NT2/D1 (cell line): ENCODE measurements at regions not wholly inside any gene's neighbourhood (a gene's known extent, or its start where the extent isn't known, plus 50 kb on each side); places are given as distances from the start of the nearest gene placed in this dataset.

Experiments used
- SUZ12 ChIP-seq: IDR thresholded peaks from 2 replicates; pipeline ENCODE4 v1.6.1; 2011; ENCODE audit not compliant: insufficient read length, insufficient read depth; ENCODE audit errors: extremely low read depth
- YY1 ChIP-seq: IDR thresholded peaks from 2 replicates; pipeline ENCODE4 v1.6.1; 2011; ENCODE audit not compliant: insufficient read length, insufficient read depth
- ZNF274 ChIP-seq: IDR thresholded peaks from 2 replicates; pipeline ENCODE4 v1.6.1; 2011; ENCODE audit warnings: mild to moderate bottlenecking, low read depth, low read length

- TF ChIP-seq YY1 (no peak), ZNF274 (no peak), SUZ12 (no peak)
These were observed 54.1 kb upstream of the PTPRM start for GRCh38 chr18:7512990-7513389.
